ENCODE measurements at regions not wholly inside any gene's neighbourhood (a gene's known extent, or its start where the extent isn't known, plus 50 kb on each side); places are given as distances from the start of the nearest gene placed in this dataset.

DNA sequence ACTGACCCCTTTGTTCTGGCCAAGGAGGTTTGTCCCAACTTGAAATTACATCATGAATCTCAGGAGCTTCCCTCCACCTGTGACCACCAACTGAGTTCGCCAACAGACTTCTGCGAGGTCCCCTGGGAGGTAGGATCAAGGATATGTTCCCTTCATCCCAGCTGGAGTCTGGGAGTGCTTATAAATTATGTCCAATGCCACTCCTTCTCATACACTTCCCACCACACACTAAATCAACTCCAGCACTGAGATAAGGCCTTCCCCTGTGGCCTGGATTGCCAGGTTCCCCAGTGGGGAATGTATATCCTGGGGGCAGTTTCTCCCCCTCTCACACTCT lies 99.2 kb downstream of the RND3 start:
- no peak for DNase-seq (ENCODE audit: low spot score)

DNA sequence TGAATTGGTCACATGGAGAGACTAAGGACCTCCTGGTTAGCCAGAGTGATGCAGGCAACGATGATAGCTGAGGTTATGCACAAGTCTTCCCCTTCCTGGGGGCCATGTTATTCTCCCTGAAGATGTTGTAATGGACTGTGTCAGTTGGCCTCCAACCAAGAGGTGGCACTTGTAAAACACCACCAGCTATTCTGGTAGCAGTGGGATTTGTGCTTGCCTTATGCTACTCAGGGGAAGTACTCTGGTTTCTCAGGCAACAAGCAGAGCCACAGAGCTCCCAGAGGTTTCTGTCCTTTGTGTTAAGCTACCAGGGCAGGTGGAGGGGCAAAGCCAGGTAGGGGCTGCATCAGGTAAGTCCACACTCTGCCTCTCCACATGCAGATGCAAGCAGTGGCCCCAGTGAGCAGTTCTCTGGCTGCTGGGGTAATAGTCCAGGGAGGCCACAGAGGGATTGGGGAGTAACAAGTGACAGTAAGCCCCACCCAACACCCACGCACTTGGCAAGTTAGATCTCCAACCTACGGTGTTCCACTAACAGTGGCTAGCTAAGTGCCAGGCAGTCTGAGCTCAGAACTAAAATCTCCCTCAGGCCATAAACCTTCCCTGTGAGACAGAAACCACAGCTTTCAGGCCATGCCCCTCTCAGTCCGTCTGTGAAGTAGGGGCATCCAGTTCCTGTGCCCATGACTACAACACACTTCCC lies 99.7 kb downstream of the RND3 start:
- no peak for DNase-seq (ENCODE audit: low spot score)
- TF ChIP-seq, protein P1, sequence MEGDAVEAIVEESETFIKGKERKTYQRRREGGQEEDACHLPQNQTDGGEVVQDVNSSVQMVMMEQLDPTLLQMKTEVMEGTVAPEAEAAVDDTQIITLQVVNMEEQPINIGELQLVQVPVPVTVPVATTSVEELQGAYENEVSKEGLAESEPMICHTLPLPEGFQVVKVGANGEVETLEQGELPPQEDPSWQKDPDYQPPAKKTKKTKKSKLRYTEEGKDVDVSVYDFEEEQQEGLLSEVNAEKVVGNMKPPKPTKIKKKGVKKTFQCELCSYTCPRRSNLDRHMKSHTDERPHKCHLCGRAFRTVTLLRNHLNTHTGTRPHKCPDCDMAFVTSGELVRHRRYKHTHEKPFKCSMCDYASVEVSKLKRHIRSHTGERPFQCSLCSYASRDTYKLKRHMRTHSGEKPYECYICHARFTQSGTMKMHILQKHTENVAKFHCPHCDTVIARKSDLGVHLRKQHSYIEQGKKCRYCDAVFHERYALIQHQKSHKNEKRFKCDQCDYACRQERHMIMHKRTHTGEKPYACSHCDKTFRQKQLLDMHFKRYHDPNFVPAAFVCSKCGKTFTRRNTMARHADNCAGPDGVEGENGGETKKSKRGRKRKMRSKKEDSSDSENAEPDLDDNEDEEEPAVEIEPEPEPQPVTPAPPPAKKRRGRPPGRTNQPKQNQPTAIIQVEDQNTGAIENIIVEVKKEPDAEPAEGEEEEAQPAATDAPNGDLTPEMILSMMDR (IDR thresholded peaks at IDR 0.05; ENCODE audit: borderline replicate concordance, control extremely low read depth, extremely low read depth, insufficient read depth, missing control alignments): no peak
- in situ Hi-C loops (cut with MboI; ENCODE audit: low sequenced_read_pairs, unreplicated experiment): no loop called here

More for the DNA sequence above, 99.2 kb downstream of the RND3 start:
- in situ Hi-C loops (cut with MboI; ENCODE audit: low sequenced_read_pairs, unreplicated experiment): no loop called here
- TF ChIP-seq, protein P1 (IDR thresholded peaks at IDR 0.05; ENCODE audit: borderline replicate concordance, control extremely low read depth, extremely low read depth, insufficient read depth, missing control alignments): no peak

DNA sequence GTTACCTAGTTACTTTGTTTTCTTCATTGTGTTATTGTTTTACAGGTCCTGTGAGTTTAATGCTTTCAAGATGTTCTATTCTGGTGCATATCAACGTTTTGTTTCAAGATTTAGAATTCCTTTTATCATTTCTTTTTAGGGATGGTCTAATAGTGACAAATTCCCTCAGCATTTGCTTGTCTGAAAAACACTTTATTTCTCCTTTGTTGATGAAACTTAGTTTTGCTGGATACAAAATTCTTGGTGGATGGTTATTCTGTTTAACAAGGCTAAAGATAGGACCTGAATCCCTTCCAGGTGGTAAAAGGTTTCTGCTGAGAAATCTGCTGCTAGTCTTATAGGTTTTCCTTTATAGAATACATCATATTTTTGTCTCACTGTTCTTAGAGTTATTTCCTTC lies 102.3 kb downstream of the RND3 start:
- TF ChIP-seq, protein P1 (IDR thresholded peaks at IDR 0.05; ENCODE audit: borderline replicate concordance, control extremely low read depth, extremely low read depth, insufficient read depth, missing control alignments): no peak
- in situ Hi-C loops (cut with MboI; ENCODE audit: low sequenced_read_pairs, unreplicated experiment): no loop called here

DNA sequence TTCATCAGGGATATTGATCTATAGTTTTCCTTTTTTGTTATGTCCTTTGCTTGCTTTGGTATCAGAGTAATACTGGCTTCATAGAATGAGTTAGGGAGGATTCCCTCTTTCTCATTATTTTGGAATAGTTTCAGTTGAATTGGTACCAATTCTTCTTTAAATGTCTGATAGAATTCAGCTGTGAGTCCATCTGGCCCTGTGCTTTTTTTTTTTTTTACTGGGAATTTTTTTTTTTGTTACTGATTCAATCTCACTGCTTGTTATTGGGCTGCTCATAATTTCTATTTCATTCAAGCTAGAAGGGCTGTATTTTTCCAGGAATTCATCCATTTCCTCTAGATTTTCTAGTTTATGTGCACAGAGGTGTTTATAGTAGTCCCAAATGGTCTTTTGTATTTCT lies 103.9 kb downstream of the RND3 start:
- no peak for DNase-seq (ENCODE audit: low spot score)
- TF ChIP-seq, protein P1 (IDR thresholded peaks at IDR 0.05; ENCODE audit: borderline replicate concordance, control extremely low read depth, extremely low read depth, insufficient read depth, missing control alignments): no peak
- in situ Hi-C loops (cut with MboI; ENCODE audit: low sequenced_read_pairs, unreplicated experiment): no loop called here

More for the DNA sequence above, 102.3 kb downstream of the RND3 start:
- no peak for DNase-seq (ENCODE audit: low spot score)

DNA sequence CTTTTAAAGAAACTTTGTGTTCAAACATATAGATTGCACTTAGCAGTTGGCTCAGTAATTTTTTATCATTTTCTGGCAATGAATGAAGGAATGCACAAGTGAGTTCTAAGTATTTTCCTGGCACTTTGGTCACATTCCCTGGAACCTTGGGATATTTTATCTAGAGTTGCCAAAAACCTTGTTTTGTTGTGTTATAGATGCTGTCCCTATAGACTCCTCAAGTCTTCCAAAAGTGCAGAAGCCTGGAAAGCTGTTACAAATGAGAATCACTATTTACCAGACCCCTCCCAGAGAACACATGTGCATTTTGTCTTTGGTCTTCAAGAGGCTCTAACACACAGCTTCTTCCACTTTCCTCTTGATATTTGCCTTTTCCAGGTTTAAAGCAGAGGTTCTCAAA lies 108.3 kb downstream of the RND3 start:
- TF ChIP-seq, protein P1 (IDR thresholded peaks at IDR 0.05; ENCODE audit: borderline replicate concordance, control extremely low read depth, extremely low read depth, insufficient read depth, missing control alignments): no peak
- in situ Hi-C loops (cut with MboI; ENCODE audit: low sequenced_read_pairs, unreplicated experiment): no loop called here

DNA sequence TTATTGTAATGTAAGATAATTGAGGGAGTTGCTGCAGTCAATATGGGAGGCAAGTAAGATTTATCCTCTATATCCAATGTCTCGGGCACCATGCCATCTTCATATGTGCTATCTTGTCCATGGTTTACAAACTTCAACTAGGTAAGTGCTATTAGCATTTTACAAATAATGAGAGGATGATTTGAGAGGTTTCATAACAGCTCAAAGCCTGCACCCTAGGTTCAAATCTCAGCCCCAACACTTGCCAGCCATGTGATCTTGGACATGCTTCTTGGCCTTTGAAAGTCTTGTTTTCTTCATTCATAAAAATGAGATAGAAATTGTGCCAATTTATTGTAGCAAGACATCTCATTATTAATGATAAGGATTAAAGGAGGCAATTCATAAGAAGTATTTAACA lies 108.8 kb downstream of the RND3 start:
- in situ Hi-C loops (cut with MboI; ENCODE audit: low sequenced_read_pairs, unreplicated experiment): no loop called here
- TF ChIP-seq, protein P1 (IDR thresholded peaks at IDR 0.05; ENCODE audit: borderline replicate concordance, control extremely low read depth, extremely low read depth, insufficient read depth, missing control alignments): no peak
- no peak for DNase-seq (ENCODE audit: low spot score)

More for the DNA sequence above, 108.3 kb downstream of the RND3 start:
- no peak for DNase-seq (ENCODE audit: low spot score)
